LNCAP (cell line): ENCODE measurements at regions not wholly inside any gene's neighbourhood (a gene's known extent, or its start where the extent isn't known, plus 50 kb on each side); places are given as distances from the start of the nearest gene placed in this dataset.

Experiments used
- CTCF ChIP-seq: fragments of 450-650 bp; IDR thresholded peaks from 2 replicates; pipeline ENCODE4 v1.5.1; 2017; ENCODE audit warnings: mild to moderate bottlenecking

GRCh38 chr15:93340406-93340805, 251.4 kb upstream of the RGMA start:
- TF ChIP-seq CTCF, result no peak

GRCh38 chr15:93333796-93334195, 244.8 kb upstream of the RGMA start:
- no peak; the same call in 1 of the 2 replicates for TF ChIP-seq CTCF

GRCh38 chr15:93332168-93332553, 243.2 kb upstream of the RGMA start:
- TF ChIP-seq CTCF, result no peak

- TF ChIP-seq CTCF, result no peak
Observed at GRCh38 chr15:93331545-93332167, 242.6 kb upstream of the RGMA start.

- TF ChIP-seq CTCF, result no peak
Observed at GRCh38 chr15:93330912-93331544, 242.0 kb upstream of the RGMA start.

- TF ChIP-seq CTCF, result no peak
Observed at GRCh38 chr15:93327364-93327763, 238.4 kb upstream of the RGMA start.

GRCh38 chr15:93324186-93324975, 235.4 kb upstream of the RGMA start:
- no peak for TF ChIP-seq CTCF
